ENCODE measurements at regions not wholly inside any gene's neighbourhood (a gene's known extent, or its start where the extent isn't known, plus 50 kb on each side); places are given as distances from the start of the nearest gene placed in this dataset.

DNA sequence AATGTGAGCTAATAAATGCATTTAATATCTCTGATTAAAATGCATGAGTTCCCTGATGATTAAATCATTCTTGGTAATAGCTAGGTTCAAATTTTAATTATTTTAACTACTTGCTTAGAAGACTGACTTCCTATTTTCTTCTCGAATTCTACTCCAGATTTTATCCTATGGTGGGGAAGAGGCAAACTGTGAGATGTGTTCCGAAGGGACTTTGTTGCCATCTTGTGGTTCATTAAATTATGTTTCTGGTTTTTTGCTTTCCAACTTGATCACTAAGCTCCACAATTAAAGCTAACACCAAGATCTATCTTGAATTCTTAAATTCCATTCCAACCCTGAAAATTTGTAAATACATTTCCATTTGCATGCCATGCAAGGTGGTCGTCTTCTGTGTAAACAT is 538.4 kb upstream of the PCDH20 start:
- TF ChIP-seq, protein P1, sequence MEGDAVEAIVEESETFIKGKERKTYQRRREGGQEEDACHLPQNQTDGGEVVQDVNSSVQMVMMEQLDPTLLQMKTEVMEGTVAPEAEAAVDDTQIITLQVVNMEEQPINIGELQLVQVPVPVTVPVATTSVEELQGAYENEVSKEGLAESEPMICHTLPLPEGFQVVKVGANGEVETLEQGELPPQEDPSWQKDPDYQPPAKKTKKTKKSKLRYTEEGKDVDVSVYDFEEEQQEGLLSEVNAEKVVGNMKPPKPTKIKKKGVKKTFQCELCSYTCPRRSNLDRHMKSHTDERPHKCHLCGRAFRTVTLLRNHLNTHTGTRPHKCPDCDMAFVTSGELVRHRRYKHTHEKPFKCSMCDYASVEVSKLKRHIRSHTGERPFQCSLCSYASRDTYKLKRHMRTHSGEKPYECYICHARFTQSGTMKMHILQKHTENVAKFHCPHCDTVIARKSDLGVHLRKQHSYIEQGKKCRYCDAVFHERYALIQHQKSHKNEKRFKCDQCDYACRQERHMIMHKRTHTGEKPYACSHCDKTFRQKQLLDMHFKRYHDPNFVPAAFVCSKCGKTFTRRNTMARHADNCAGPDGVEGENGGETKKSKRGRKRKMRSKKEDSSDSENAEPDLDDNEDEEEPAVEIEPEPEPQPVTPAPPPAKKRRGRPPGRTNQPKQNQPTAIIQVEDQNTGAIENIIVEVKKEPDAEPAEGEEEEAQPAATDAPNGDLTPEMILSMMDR (IDR thresholded peaks at IDR 0.05; ENCODE audit: insufficient read depth, low read length, poor library complexity, severe bottlenecking), result peak; percentile 13
- no peak for TF ChIP-seq EZH2phosphoT487 (conservative IDR thresholded peaks at IDR 0.05; ENCODE audit: low read length)

All from SU-DHL-6 (cell line).